H9 (cell line): ENCODE measurements at regions not wholly inside any gene's neighbourhood (a gene's known extent, or its start where the extent isn't known, plus 50 kb on each side); places are given as distances from the start of the nearest gene placed in this dataset.

Experiments
- DNase-seq: peaks from one replicate; pipeline ENCODE4 v3.0.0-alpha.2; 2017
- H2AFZ ChIP-seq: one replicate; pipeline ENCODE4 v1.6.1; 2013; ENCODE audit warnings: mild to moderate bottlenecking, low read length, control low read depth, moderate library complexity
- H2AK5ac ChIP-seq: 2 replicates; pipeline ENCODE4 v1.6.1; 2013; ENCODE audit warnings: low read length, control low read depth, mixed read lengths; ENCODE audit not compliant: insufficient read length
- H2BK120ac ChIP-seq: one replicate; pipeline ENCODE4 v1.6.1; 2013; ENCODE audit warnings: low read depth, mild to moderate bottlenecking, low read length, control low read depth, inconsistent platforms; ENCODE audit not compliant: poor library complexity, severe bottlenecking
- H2BK12ac ChIP-seq: 2 replicates; pipeline ENCODE4 v1.6.1; 2013; ENCODE audit warnings: low read length, control low read depth, mixed read lengths, low read depth; ENCODE audit not compliant: insufficient read length
- H2BK15ac ChIP-seq: 2 replicates; pipeline ENCODE4 v1.6.1; 2013; ENCODE audit warnings: low read depth, low read length, control low read depth
- H2BK20ac ChIP-seq: one replicate; pipeline ENCODE4 v1.6.1; 2013; ENCODE audit warnings: low read depth, mild to moderate bottlenecking, low read length, control low read depth, inconsistent platforms; ENCODE audit not compliant: poor library complexity, severe bottlenecking
- H2BK5ac ChIP-seq: 2 replicates; pipeline ENCODE4 v1.6.1; 2013; ENCODE audit warnings: low read length, control low read depth, mixed read lengths; ENCODE audit not compliant: insufficient read length
- H3K14ac ChIP-seq: 2 replicates; pipeline ENCODE4 v1.6.1; 2013; ENCODE audit warnings: low read length, control low read depth; ENCODE audit not compliant: insufficient read depth
- H3K18ac ChIP-seq: 2 replicates; pipeline ENCODE4 v1.6.1; 2013; ENCODE audit warnings: low read depth, mild to moderate bottlenecking, mixed read lengths, low read length, control low read depth; ENCODE audit not compliant: insufficient read length
- H3K23ac ChIP-seq: 2 replicates; pipeline ENCODE4 v1.6.1; 2013; ENCODE audit warnings: low read length, control low read depth, mixed read lengths, low read depth; ENCODE audit not compliant: insufficient read length
- H3K23me2 ChIP-seq: 2 replicates; pipeline ENCODE4 v1.6.1; 2013; ENCODE audit warnings: low read depth, mild to moderate bottlenecking, mixed read lengths, low read length, control low read depth; ENCODE audit not compliant: insufficient read length, poor library complexity, severe bottlenecking
- H3K27ac ChIP-seq: 2 replicates; pipeline ENCODE4 v1.5.1; 2013; ENCODE audit warnings: low read length, control low read depth, mixed read lengths, low read depth; ENCODE audit not compliant: insufficient read length
- H3K27me3 ChIP-seq: 2 replicates; pipeline ENCODE4 v1.6.1; 2013; ENCODE audit warnings: low read length, control low read depth, inconsistent platforms; ENCODE audit not compliant: insufficient read depth
- H3K4ac ChIP-seq: 2 replicates; pipeline ENCODE4 v1.6.1; 2013; ENCODE audit warnings: low read depth, mild to moderate bottlenecking, control low read depth, inconsistent platforms, low read length, moderate library complexity
- H3K4me1 ChIP-seq: 2 replicates; pipeline ENCODE4 v1.6.1; 2013; ENCODE audit warnings: low read length, control low read depth, inconsistent platforms; ENCODE audit not compliant: insufficient read depth
- H3K4me2 ChIP-seq: 2 replicates; pipeline ENCODE4 v1.6.1; 2013; ENCODE audit warnings: low read length, control low read depth, mixed read lengths; ENCODE audit not compliant: insufficient read length, insufficient read depth
- H3K56ac ChIP-seq: 2 replicates; pipeline ENCODE4 v1.6.1; 2013; ENCODE audit warnings: low read depth, mild to moderate bottlenecking, mixed read lengths, low read length, control low read depth; ENCODE audit not compliant: insufficient read length
- H3K79me1 ChIP-seq: 2 replicates; pipeline ENCODE4 v1.6.1; 2013; ENCODE audit warnings: low read depth, mild to moderate bottlenecking, moderate library complexity, low read length, control low read depth, inconsistent platforms; ENCODE audit not compliant: insufficient read depth, poor library complexity, severe bottlenecking
- H3K79me2 ChIP-seq: 2 replicates; pipeline ENCODE4 v1.6.1; 2013; ENCODE audit warnings: low read length, control low read depth, inconsistent platforms; ENCODE audit not compliant: insufficient read depth
- H3K9ac ChIP-seq: 2 replicates; pipeline ENCODE4 v1.6.1; 2013; ENCODE audit warnings: low read length, control low read depth, mixed read lengths; ENCODE audit not compliant: insufficient read length; ENCODE audit errors: extremely low read depth
- H3K9me3 ChIP-seq: one replicate; pipeline ENCODE4 v1.6.1; 2013; ENCODE audit warnings: low read depth, low read length, inconsistent platforms; ENCODE audit not compliant: control insufficient read depth
- H3T11ph ChIP-seq: one replicate; pipeline ENCODE4 v1.6.1; 2013; ENCODE audit warnings: mild to moderate bottlenecking, low read length, control low read depth, inconsistent platforms
- H4K20me1 ChIP-seq: one replicate; pipeline ENCODE4 v1.6.1; 2013; ENCODE audit not compliant: control insufficient read depth, insufficient read length, insufficient read depth
- H4K5ac ChIP-seq: 2 replicates; pipeline ENCODE4 v1.6.1; 2013; ENCODE audit warnings: low read depth, mild to moderate bottlenecking, mixed read lengths, low read length, control low read depth; ENCODE audit not compliant: insufficient read length
- H4K8ac ChIP-seq: replicated peaks from 2 replicates; pipeline ENCODE4 v1.6.1; 2013; ENCODE audit warnings: low read length, control low read depth, mixed read lengths, low read depth; ENCODE audit not compliant: insufficient read length
- H4K91ac ChIP-seq: 2 replicates; pipeline ENCODE4 v1.6.1; 2013; ENCODE audit warnings: low read depth, mild to moderate bottlenecking, moderate library complexity, mixed read lengths, low read length, control low read depth; ENCODE audit not compliant: insufficient read length
- H3K27ac Mint-ChIP-seq, 3 experiments: 2 replicates in 2 of 3; 3 replicates in 1 of 3; pipeline ENCODE4 v1.8.0; 2020 to 2021; ENCODE audit warnings: mixed read lengths in 3 of 3, mild to moderate bottlenecking in 1 of 3, moderate library complexity in 1 of 3
- H3K27me3 Mint-ChIP-seq: 2 replicates; pipeline ENCODE4 v1.8.0; 2021; ENCODE audit warnings: low read depth, mild to moderate bottlenecking, moderate library complexity, mixed read lengths
- H3K36me3 Mint-ChIP-seq, 3 experiments: 2 replicates in 2 of 3; 3 replicates in 1 of 3; pipeline ENCODE4 v1.8.0; 2020 to 2021; ENCODE audit warnings: low read depth in 3 of 3, mixed read lengths in 3 of 3; ENCODE audit not compliant: insufficient read depth in 1 of 3
- H3K4me1 Mint-ChIP-seq, 2 experiments: 2 replicates each; pipeline ENCODE4 v1.8.0; 2020; ENCODE audit warnings: mixed read lengths in 2 of 2
- H3K4me3 Mint-ChIP-seq, 2 experiments: 2 replicates in 1 of 2; 3 replicates in 1 of 2; pipeline ENCODE4 v1.8.0; 2020 to 2021; ENCODE audit warnings: mild to moderate bottlenecking in 2 of 2, mixed read lengths in 2 of 2, moderate library complexity in 1 of 2
- H3K9me3 Mint-ChIP-seq, 2 experiments: 2 replicates in 1 of 2; 3 replicates in 1 of 2; pipeline ENCODE4 v1.8.0; 2020; ENCODE audit warnings: mild to moderate bottlenecking in 2 of 2, mixed read lengths in 2 of 2, moderate library complexity in 1 of 2
- WGBS: extraction: QIAGEN DNeasy Blood & Tissue Kit; methylation state at CpG from one replicate; pipeline ENCODE4 v1.1.7; 2013; ENCODE audit warnings: missing lambda C conversion rate, low lambda C conversion rate, mixed read lengths; ENCODE audit not compliant: insufficient read length; ENCODE audit errors: extremely low coverage; 5-methylcytosine and 5-hydroxymethylcytosine counted together
- TF ChIP-seq, protein P1 (sequence below): fragments of 200-600 bp; sonication (generic); conservative IDR thresholded peaks from 3 replicates; pipeline ENCODE4 v1.8.0; 2021; ENCODE audit warnings: antibody characterized with exemption, mild to moderate bottlenecking

GRCh38 chr22:48250286-48250895, 1487.9 kb downstream of the TBC1D22A start:
- no peaks in the 10 kb centered on the region for H3K9me3 ChIP-seq
- no peak overlapping the region for H2BK5ac ChIP-seq
- no peak overlapping the region for H2BK12ac ChIP-seq
- DNase-seq, result no peak
- no peak overlapping the region; a peak in 1 of 5 replicates for H3K4me3 Mint-ChIP-seq
- no peak overlapping the region for H3K4me2 ChIP-seq
- no peaks in the 10 kb centered on the region for H3K36me3 Mint-ChIP-seq
- no peak overlapping the region for H3K18ac ChIP-seq
- TF ChIP-seq, protein P1, sequence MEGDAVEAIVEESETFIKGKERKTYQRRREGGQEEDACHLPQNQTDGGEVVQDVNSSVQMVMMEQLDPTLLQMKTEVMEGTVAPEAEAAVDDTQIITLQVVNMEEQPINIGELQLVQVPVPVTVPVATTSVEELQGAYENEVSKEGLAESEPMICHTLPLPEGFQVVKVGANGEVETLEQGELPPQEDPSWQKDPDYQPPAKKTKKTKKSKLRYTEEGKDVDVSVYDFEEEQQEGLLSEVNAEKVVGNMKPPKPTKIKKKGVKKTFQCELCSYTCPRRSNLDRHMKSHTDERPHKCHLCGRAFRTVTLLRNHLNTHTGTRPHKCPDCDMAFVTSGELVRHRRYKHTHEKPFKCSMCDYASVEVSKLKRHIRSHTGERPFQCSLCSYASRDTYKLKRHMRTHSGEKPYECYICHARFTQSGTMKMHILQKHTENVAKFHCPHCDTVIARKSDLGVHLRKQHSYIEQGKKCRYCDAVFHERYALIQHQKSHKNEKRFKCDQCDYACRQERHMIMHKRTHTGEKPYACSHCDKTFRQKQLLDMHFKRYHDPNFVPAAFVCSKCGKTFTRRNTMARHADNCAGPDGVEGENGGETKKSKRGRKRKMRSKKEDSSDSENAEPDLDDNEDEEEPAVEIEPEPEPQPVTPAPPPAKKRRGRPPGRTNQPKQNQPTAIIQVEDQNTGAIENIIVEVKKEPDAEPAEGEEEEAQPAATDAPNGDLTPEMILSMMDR, result no peak
- H3K56ac ChIP-seq, result no peak overlapping the region
- H3K4me1 ChIP-seq, result no peaks in the 10 kb centered on the region; the same call in 1 of the 2 replicates
- no peak overlapping the region for H3T11ph ChIP-seq
- no peak overlapping the region for H2BK120ac ChIP-seq
- no peaks in the 10 kb centered on the region for H3K79me2 ChIP-seq
- no peak overlapping the region for H4K91ac ChIP-seq
- H4K8ac ChIP-seq, result no peak overlapping the region
- H3K27ac Mint-ChIP-seq, result no peak overlapping the region
- WGBS, result no CpG with 5 or more reads among the region's 16 CpGs
- no peak overlapping the region for H2AK5ac ChIP-seq
- H3K9me3 Mint-ChIP-seq, result no peaks in the 10 kb centered on the region
- no peaks in the 10 kb centered on the region for H4K20me1 ChIP-seq
- H3K23me2 ChIP-seq, result no peaks in the 10 kb centered on the region
- no peak overlapping the region for H3K4ac ChIP-seq
- H4K5ac ChIP-seq, result no peak overlapping the region
- H3K79me1 ChIP-seq, result no peaks in the 10 kb centered on the region
- H3K9ac ChIP-seq, result no peak overlapping the region
- peaks cover 31% of the 10 kb centered on the region for H3K27me3 Mint-ChIP-seq
- no peak overlapping the region for H3K27ac ChIP-seq
- H3K27me3 ChIP-seq, result no peaks in the 10 kb centered on the region; the same call in 1 of the 2 replicates
- no peak overlapping the region for H2BK20ac ChIP-seq
- no peak overlapping the region for H2AFZ ChIP-seq
- no peak overlapping the region for H2BK15ac ChIP-seq
- H3K4me1 Mint-ChIP-seq, result peaks cover 14 to 21% of the 10 kb centered on the region in 2 experiments
- no peak overlapping the region for H3K23ac ChIP-seq
- H3K14ac ChIP-seq, result no peak overlapping the region
